IMR-90 (cell line): ENCODE measurements at regions not wholly inside any gene's neighbourhood (a gene's known extent, or its start where the extent isn't known, plus 50 kb on each side); places are given as distances from the start of the nearest gene placed in this dataset.

Experiments
- ATAC-seq: fragments of 200-7000 bp; cut with Tn5 transposase; 2 replicates; pipeline ENCODE4 v1.9.1; 2020; ENCODE audit warnings: low read depth, mild to moderate bottlenecking, moderate library complexity
- BruUV-seq: library from RNA; stranded (reverse); fragments of 400-500 nt; replicated peaks from 2 replicates; lab custom pipeline; 2021; lab: Mats Ljungman, UMichigan
- CTCF ChIA-PET: fragments of 300-600 bp; formaldehyde crosslinking; extraction: SDS; loops from one replicate; lab custom pipeline; 2021; ENCODE audit warnings: antibody characterized with exemption; lab: Yijun Ruan, JAX
- POLR2A ChIA-PET: fragments of 300-600 bp; sonication (Branson Sonifier 250); formaldehyde crosslinking; loops from one replicate; lab custom pipeline; 2022; ENCODE audit warnings: antibody characterized with exemption; ENCODE audit not compliant: unreplicated experiment; lab: Charles Lee
- DNase-seq: peaks from one replicate; pipeline ENCODE4 v3.0.0; 2013
- H2AFZ ChIP-seq: replicated peaks from 2 replicates; pipeline ENCODE3; 2013; ENCODE audit warnings: low read length, mild to moderate bottlenecking; ENCODE audit not compliant: poor library complexity
- H2AK5ac ChIP-seq: 2 replicates; pipeline ENCODE4 v1.6.1; 2013; ENCODE audit warnings: low read depth, low read length, inconsistent platforms
- H2AK9ac ChIP-seq: replicated peaks from 2 replicates; pipeline ENCODE3; 2013; ENCODE audit warnings: mild to moderate bottlenecking, low read depth, low read length, moderate library complexity; ENCODE audit not compliant: poor library complexity
- H2BK120ac ChIP-seq: 2 replicates; pipeline ENCODE4 v1.6.1; 2013; ENCODE audit warnings: low read depth, low read length, inconsistent platforms
- H2BK15ac ChIP-seq: 3 replicates; pipeline ENCODE4 v1.6.1; 2013; ENCODE audit warnings: low read depth, low read length, inconsistent platforms
- H2BK20ac ChIP-seq: 2 replicates; pipeline ENCODE4 v1.6.1; 2013; ENCODE audit warnings: low read depth, mild to moderate bottlenecking, inconsistent platforms, low read length, moderate library complexity
- H2BK5ac ChIP-seq: 2 replicates; pipeline ENCODE4 v1.6.1; 2013; ENCODE audit warnings: mild to moderate bottlenecking, low read depth, low read length, inconsistent platforms; ENCODE audit not compliant: poor library complexity, severe bottlenecking
- H3K14ac ChIP-seq: replicated peaks from 2 replicates; pipeline ENCODE4 v1.6.1; 2013; ENCODE audit warnings: low read depth, low read length, inconsistent platforms
- H3K18ac ChIP-seq: 2 replicates; pipeline ENCODE4 v1.6.1; 2013; ENCODE audit warnings: low read depth, low read length, control low read depth
- H3K23ac ChIP-seq: 2 replicates; pipeline ENCODE4 v1.6.1; 2013; ENCODE audit warnings: low read depth, low read length, inconsistent platforms
- H3K27ac ChIP-seq: 2 replicates; pipeline ENCODE4 v1.5.1; 2013; ENCODE audit warnings: mild to moderate bottlenecking, control low read depth, low read length; ENCODE audit not compliant: insufficient read depth
- H3K27me3 ChIP-seq: 2 replicates; pipeline ENCODE4 v1.6.1; 2013; ENCODE audit warnings: low read length; ENCODE audit not compliant: control insufficient read depth, insufficient read depth
- H3K36me3 ChIP-seq: 2 replicates; pipeline ENCODE4 v1.6.1; 2013; ENCODE audit warnings: low read length, mixed read lengths; ENCODE audit not compliant: control insufficient read depth, insufficient read depth
- H3K4ac ChIP-seq: 2 replicates; pipeline ENCODE4 v1.6.1; 2013; ENCODE audit warnings: low read depth, low read length, inconsistent platforms
- H3K4me1 ChIP-seq: 2 replicates; pipeline ENCODE4 v1.6.1; 2013; ENCODE audit warnings: low read length, mixed read lengths; ENCODE audit not compliant: control insufficient read depth, insufficient read depth
- H3K4me2 ChIP-seq: 2 replicates; pipeline ENCODE4 v1.6.1; 2013; ENCODE audit warnings: low read depth, mild to moderate bottlenecking, control low read depth, low read length, moderate library complexity
- H3K4me3 ChIP-seq: 2 replicates; pipeline ENCODE4 v1.5.1; 2013; ENCODE audit warnings: low read depth, mild to moderate bottlenecking, control low read depth, low read length, moderate library complexity; ENCODE audit not compliant: insufficient read depth
- H3K56ac ChIP-seq: 2 replicates; pipeline ENCODE4 v1.6.1; 2013; ENCODE audit warnings: low read length, inconsistent platforms; ENCODE audit not compliant: insufficient read depth; ENCODE audit errors: extremely low read depth
- H3K79me1 ChIP-seq, 2 experiments: 2 replicates each; pipeline ENCODE4 v1.6.1; 2013; ENCODE audit warnings: low read length in 2 of 2, inconsistent platforms in 1 of 2, low read depth in 1 of 2
- H3K9ac ChIP-seq: 2 replicates; pipeline ENCODE4 v1.6.1; 2013; ENCODE audit warnings: low read depth, low read length, control low read depth
- H3K9me1 ChIP-seq: 2 replicates; pipeline ENCODE4 v1.6.1; 2013; ENCODE audit warnings: low read length, inconsistent platforms; ENCODE audit not compliant: insufficient read depth
- H3K9me3 ChIP-seq: 2 replicates; pipeline ENCODE4 v1.6.1; 2013; ENCODE audit warnings: low read length; ENCODE audit not compliant: control insufficient read depth, insufficient read depth
- H4K20me1 ChIP-seq: 2 replicates; pipeline ENCODE4 v1.6.1; 2013; ENCODE audit warnings: low read length, inconsistent platforms; ENCODE audit not compliant: insufficient read depth
- H4K5ac ChIP-seq: 2 replicates; pipeline ENCODE4 v1.6.1; 2013; ENCODE audit warnings: mild to moderate bottlenecking, low read depth, low read length, control low read depth
- H4K8ac ChIP-seq, 2 experiments: 2 replicates each; pipeline ENCODE4 v1.6.1; 2013; ENCODE audit warnings: low read depth in 2 of 2, low read length in 2 of 2, control low read depth in 1 of 2, inconsistent platforms in 1 of 2
- H4K91ac ChIP-seq: 2 replicates; pipeline ENCODE4 v1.6.1; 2013; ENCODE audit warnings: low read depth, low read length, inconsistent platforms; ENCODE audit not compliant: insufficient read depth
- BHLHE40 ChIP-seq: fragments of 150-350 bp; IDR thresholded peaks from 2 replicates; pipeline ENCODE4 v1.6.1; 2016; ENCODE audit warnings: mild to moderate bottlenecking, low read depth, low read length
- CEBPB ChIP-seq: IDR thresholded peaks from 2 replicates; pipeline ENCODE4 v1.6.1; 2012; ENCODE audit warnings: low read depth, low read length, improper control_type of control experiment
- CHD1 ChIP-seq: IDR thresholded peaks from 2 replicates; pipeline ENCODE4 v1.6.1; 2012; ENCODE audit warnings: low read depth, low read length, improper control_type of control experiment
- CTCF ChIP-seq: conservative IDR thresholded peaks from 2 replicates; pipeline ENCODE4 v1.5.1; 2012; ENCODE audit warnings: mild to moderate bottlenecking, low read depth, low read length, improper control_type of control experiment
- ELK1 ChIP-seq: fragments of 150-350 bp; IDR thresholded peaks from 2 replicates; pipeline ENCODE4 v1.6.1; 2016; ENCODE audit warnings: low read depth, mild to moderate bottlenecking, low read length, moderate library complexity, borderline replicate concordance
- FOS ChIP-seq: fragments of 150-350 bp; IDR thresholded peaks from 2 replicates; pipeline ENCODE4 v1.6.1; 2016; ENCODE audit warnings: low read depth, low read length
- MAFK ChIP-seq: IDR thresholded peaks from 2 replicates; pipeline ENCODE4 v1.6.1; 2012; ENCODE audit warnings: low read depth, low read length, improper control_type of control experiment
- MAZ ChIP-seq: IDR thresholded peaks from 2 replicates; pipeline ENCODE4 v1.6.1; 2012; ENCODE audit warnings: low read depth, mild to moderate bottlenecking, low read length, improper control_type of control experiment, moderate library complexity, borderline replicate concordance
- MXI1 ChIP-seq: IDR thresholded peaks from 2 replicates; pipeline ENCODE4 v1.6.1; 2012; ENCODE audit warnings: low read depth, mild to moderate bottlenecking, low read length, moderate library complexity, borderline replicate concordance
- NFE2L2 ChIP-seq: fragments of 150-350 bp; IDR thresholded peaks from 2 replicates; pipeline ENCODE4 v1.6.1; 2016; ENCODE audit warnings: low read depth, mild to moderate bottlenecking, low read length
- POLR2A ChIP-seq: IDR thresholded peaks from 2 replicates; pipeline ENCODE4 v1.6.1; 2012; ENCODE audit warnings: mild to moderate bottlenecking, low read depth, low read length
- RAD21 ChIP-seq: IDR thresholded peaks from 2 replicates; pipeline ENCODE4 v1.6.1; 2012; ENCODE audit warnings: low read length, improper control_type of control experiment
- RCOR1 ChIP-seq: IDR thresholded peaks from 2 replicates; pipeline ENCODE4 v1.6.1; 2012; ENCODE audit warnings: mild to moderate bottlenecking, low read length, improper control_type of control experiment; ENCODE audit not compliant: insufficient replicate concordance
- RFX5 ChIP-seq: IDR thresholded peaks from 2 replicates; pipeline ENCODE4 v1.8.0; 2012; ENCODE audit warnings: low read depth, mild to moderate bottlenecking, low read length, moderate library complexity
- SMC3 ChIP-seq: fragments of 150-350 bp; IDR thresholded peaks from 2 replicates; pipeline ENCODE4 v1.6.1; 2016; ENCODE audit warnings: low read depth, mild to moderate bottlenecking, antibody characterized with exemption, low read length, moderate library complexity
- WGBS, 2 experiments: methylation state at CpG; one replicate each; pipeline versions ENCODE4 v1.1.5 to v1.1.7; 2013; ENCODE audit warnings: missing lambda C conversion rate in 2 of 2; ENCODE audit not compliant: insufficient read length in 1 of 2; ENCODE audit errors: extremely low coverage in 2 of 2; 5-methylcytosine and 5-hydroxymethylcytosine counted together
- dilution Hi-C: fragments of 300-500 bp; cut with HindIII; formaldehyde crosslinking; loops from one replicate; pipeline ENCODE4 v1.14.3; 2018; ENCODE audit warnings: low sequenced_read_pairs; ENCODE audit not compliant: unreplicated experiment
- in situ Hi-C: fragments of 300-500 bp; cut with MboI; formaldehyde crosslinking; loops from 3 replicates; pipeline ENCODE4 v1.14.3; 2019; ENCODE audit warnings: low sequenced_read_pairs, inconsistent platforms, mixed read lengths
- intact Hi-C: fragments of 100-400 bp; cut with micrococcal nuclease; formaldehyde crosslinking; loops from 2 replicates; pipeline ENCODE4 v1.10.0; 2022
- TF ChIP-seq, protein P1 (sequence below): fragments of 150-350 bp; IDR thresholded peaks from 2 replicates; pipeline ENCODE4 v1.6.1; 2017; ENCODE audit warnings: mild to moderate bottlenecking, antibody characterized with exemption, low read length, low read depth

DNA sequence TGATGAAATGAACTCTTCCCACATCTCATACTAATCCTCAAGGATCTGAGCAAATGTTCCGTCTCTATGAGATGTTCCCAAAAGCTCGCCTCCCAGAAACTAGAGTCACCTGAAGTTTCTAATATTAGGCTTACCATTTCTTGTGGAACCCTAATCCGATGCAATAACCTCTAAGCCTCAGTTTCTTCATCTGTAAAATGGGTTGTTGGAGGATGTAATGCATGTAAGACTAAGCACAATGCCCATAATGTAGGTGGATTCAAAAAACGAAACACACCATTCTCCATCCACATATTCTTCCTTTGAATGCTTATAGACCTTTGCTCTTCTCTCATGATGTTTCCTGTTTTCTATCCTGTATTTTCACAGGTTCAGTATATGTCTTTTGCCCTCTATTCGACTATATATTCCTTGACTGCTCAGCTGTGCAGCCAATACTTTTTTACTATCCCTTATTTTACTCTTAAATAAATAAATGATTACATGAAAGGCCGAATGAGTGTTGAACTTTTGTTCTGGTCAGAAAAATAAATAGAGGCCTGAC, 307.3 kb upstream of the G2E3 start:
- intact Hi-C loops (no loop called here), in situ Hi-C loops (no loop called here), dilution Hi-C loops (no loop called here)
- no peak overlapping the region for H3K23ac ChIP-seq
- H3K18ac ChIP-seq = no peak overlapping the region
- H3K9me3 ChIP-seq = no peaks in the 10 kb centered on the region
- no peak overlapping the region for H2BK5ac ChIP-seq
- BruUV-seq = no TSS peak
- no peak overlapping the region for H3K56ac ChIP-seq
- peaks cover 3% of the 10 kb centered on the region; the same call in 1 of the 2 replicates for H3K4me1 ChIP-seq
- H2BK15ac ChIP-seq = no peak overlapping the region
- H4K8ac ChIP-seq = no peak overlapping the region
- no peaks in the 10 kb centered on the region for H3K36me3 ChIP-seq
- H3K27ac ChIP-seq = no peak overlapping the region
- H2AFZ ChIP-seq = no peak overlapping the region
- no peak overlapping the region for H3K4ac ChIP-seq
- no peaks in the 10 kb centered on the region for H4K20me1 ChIP-seq
- CTCF ChIA-PET = interaction anchor here (0.8 to 2.0 kb wide), 2 partner anchors 11 to 19 kb away, joined by 3 to 9 read pairs; no protein-coding TSS in a partner anchor
- no peaks in the 10 kb centered on the region for H3K79me1 ChIP-seq
- no peak for ATAC-seq
- H3K27me3 ChIP-seq = no peaks in the 10 kb centered on the region
- H2AK9ac ChIP-seq = no peak overlapping the region
- no peak overlapping the region for H3K14ac ChIP-seq
- H4K5ac ChIP-seq = no peak overlapping the region
- no CpG with 5 or more reads among the region's 6 CpGs for WGBS, 2 experiments
- POLR2A ChIA-PET = interaction anchor here (0.6 kb wide), 1 partner anchor 13 kb away, joined by 3 read pairs; no protein-coding TSS in a partner anchor
- no peak for DNase-seq
- H3K4me3 ChIP-seq = no peak overlapping the region
- no peak for TF ChIP-seq RAD21
- TF ChIP-seq POLR2A = no peak
- TF ChIP-seq RCOR1 = no peak
- no peak for TF ChIP-seq MAZ
- TF ChIP-seq CHD1 = no peak
- TF ChIP-seq BHLHE40 = no peak
- no peak for TF ChIP-seq ELK1
- no peak for TF ChIP-seq RFX5
- no peak for TF ChIP-seq MXI1
- TF ChIP-seq, protein P1, sequence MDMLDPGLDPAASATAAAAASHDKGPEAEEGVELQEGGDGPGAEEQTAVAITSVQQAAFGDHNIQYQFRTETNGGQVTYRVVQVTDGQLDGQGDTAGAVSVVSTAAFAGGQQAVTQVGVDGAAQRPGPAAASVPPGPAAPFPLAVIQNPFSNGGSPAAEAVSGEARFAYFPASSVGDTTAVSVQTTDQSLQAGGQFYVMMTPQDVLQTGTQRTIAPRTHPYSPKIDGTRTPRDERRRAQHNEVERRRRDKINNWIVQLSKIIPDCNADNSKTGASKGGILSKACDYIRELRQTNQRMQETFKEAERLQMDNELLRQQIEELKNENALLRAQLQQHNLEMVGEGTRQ = no peak
- no peak for TF ChIP-seq CEBPB
- TF ChIP-seq NFE2L2 = no peak
- TF ChIP-seq CTCF = no peak
- no peak for TF ChIP-seq FOS
- TF ChIP-seq MAFK = no peak
- no peak for TF ChIP-seq SMC3
- H3K9me1 ChIP-seq = no peaks in the 10 kb centered on the region
- H2AK5ac ChIP-seq = no peak overlapping the region
- H3K9ac ChIP-seq = no peak overlapping the region
- no peak overlapping the region for H2BK20ac ChIP-seq
- no peak overlapping the region for H3K4me2 ChIP-seq
- H4K91ac ChIP-seq = no peak overlapping the region
- no peak overlapping the region for H2BK120ac ChIP-seq
